Cardiac muscle cell (in vitro differentiated cells and primary cell): ENCODE measurements at regions not wholly inside any gene's neighbourhood (a gene's known extent, or its start where the extent isn't known, plus 50 kb on each side); places are given as distances from the start of the nearest gene placed in this dataset.

Experiments
- DNase-seq, 2 donors: peaks; one replicate each; pipeline versions ENCODE4 v3.0.0 to v3.0.0-alpha.2; 2010 to 2017; ENCODE audit warnings: low read depth in 1 of 2, low spot score in 1 of 2
- H3K27ac ChIP-seq: fragments of 200-600 bp; sonication (generic); 2 replicates; pipeline ENCODE4 v1.5.1; 2016
- H3K27me3 ChIP-seq: fragments of 200-600 bp; sonication (generic); 2 replicates; pipeline ENCODE4 v1.6.0; 2016; ENCODE audit warnings: control low read depth
- H3K36me3 ChIP-seq: fragments of 200-600 bp; sonication (generic); 2 replicates; pipeline ENCODE4 v1.5.1; 2016; ENCODE audit warnings: control low read depth
- H3K4me1 ChIP-seq: fragments of 200-600 bp; sonication (generic); 2 replicates; pipeline ENCODE4 v1.8.1; 2017; ENCODE audit warnings: low read depth, mild to moderate bottlenecking, mixed run types
- H3K4me3 ChIP-seq: fragments of 200-600 bp; sonication (generic); 2 replicates; pipeline ENCODE4 v1.5.1; 2016; ENCODE audit warnings: mild to moderate bottlenecking
- H3K9me3 ChIP-seq: fragments of 200-600 bp; sonication (generic); 2 replicates; pipeline ENCODE4 v1.5.1; 2017; ENCODE audit warnings: low read depth, mild to moderate bottlenecking, control low read depth
- CTCF ChIP-seq: IDR thresholded peaks from 2 replicates; pipeline ENCODE4 v1.5.1; 2012; ENCODE audit warnings: low read depth, mild to moderate bottlenecking, low read length

DNA sequence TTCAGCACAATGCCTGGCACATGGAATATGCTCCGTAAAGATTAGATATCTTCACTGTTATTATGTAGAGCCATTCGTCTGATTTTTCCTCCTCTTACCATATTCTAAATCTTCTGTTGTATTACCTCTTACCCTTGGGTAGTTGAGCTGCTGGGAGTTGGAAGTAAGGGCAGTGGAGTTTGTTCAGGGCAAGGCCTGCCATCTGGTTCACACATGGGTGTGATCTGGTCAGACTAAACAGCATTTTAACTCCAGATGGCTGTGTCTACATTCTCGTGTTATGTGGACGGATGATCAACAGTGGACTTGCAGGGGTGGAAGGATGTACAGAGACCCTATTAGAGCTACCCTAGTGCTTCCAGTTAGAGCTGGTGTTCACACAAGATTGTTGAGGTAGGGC is 164.9 kb downstream of the ZIC5 start:
- H3K36me3 ChIP-seq, result no peaks in the 10 kb centered on the region
- DNase-seq, result no peak
- no peaks in the 10 kb centered on the region for H3K4me1 ChIP-seq
- no peaks in the 10 kb centered on the region for H3K27me3 ChIP-seq
- no peaks in the 10 kb centered on the region for H3K9me3 ChIP-seq
- no peak overlapping the region for H3K4me3 ChIP-seq
- H3K27ac ChIP-seq, result no peak overlapping the region
- TF ChIP-seq CTCF, result no peak

GRCh38 chr13:99805361-99805760 is 166.2 kb downstream of the ZIC5 start:
- no peaks in the 10 kb centered on the region for H3K4me1 ChIP-seq
- no peak for DNase-seq
- no peaks in the 10 kb centered on the region for H3K27me3 ChIP-seq
- no peaks in the 10 kb centered on the region for H3K36me3 ChIP-seq
- H3K27ac ChIP-seq, result no peak overlapping the region
- no peak overlapping the region for H3K4me3 ChIP-seq
- no peak for TF ChIP-seq CTCF
- no peaks in the 10 kb centered on the region for H3K9me3 ChIP-seq

- DNase-seq, result no peak
- no peak overlapping the region for H3K27ac ChIP-seq
- no peaks in the 10 kb centered on the region for H3K4me1 ChIP-seq
- H3K4me3 ChIP-seq, result no peak overlapping the region
- no peaks in the 10 kb centered on the region for H3K36me3 ChIP-seq
- no peaks in the 10 kb centered on the region for H3K27me3 ChIP-seq
- no peak for TF ChIP-seq CTCF
- no peaks in the 10 kb centered on the region for H3K9me3 ChIP-seq
Observed at GRCh38 chr13:99803141-99803540, 168.4 kb downstream of the ZIC5 start.

- no peak for DNase-seq
- H3K4me3 ChIP-seq, result no peak overlapping the region
- no peaks in the 10 kb centered on the region for H3K27me3 ChIP-seq
- H3K27ac ChIP-seq, result no peak overlapping the region
- no peak for TF ChIP-seq CTCF
- no peaks in the 10 kb centered on the region for H3K4me1 ChIP-seq
- no peaks in the 10 kb centered on the region for H3K36me3 ChIP-seq
- H3K9me3 ChIP-seq, result no peaks in the 10 kb centered on the region
Observed at GRCh38 chr13:99802416-99802815, 169.2 kb downstream of the ZIC5 start.

DNA sequence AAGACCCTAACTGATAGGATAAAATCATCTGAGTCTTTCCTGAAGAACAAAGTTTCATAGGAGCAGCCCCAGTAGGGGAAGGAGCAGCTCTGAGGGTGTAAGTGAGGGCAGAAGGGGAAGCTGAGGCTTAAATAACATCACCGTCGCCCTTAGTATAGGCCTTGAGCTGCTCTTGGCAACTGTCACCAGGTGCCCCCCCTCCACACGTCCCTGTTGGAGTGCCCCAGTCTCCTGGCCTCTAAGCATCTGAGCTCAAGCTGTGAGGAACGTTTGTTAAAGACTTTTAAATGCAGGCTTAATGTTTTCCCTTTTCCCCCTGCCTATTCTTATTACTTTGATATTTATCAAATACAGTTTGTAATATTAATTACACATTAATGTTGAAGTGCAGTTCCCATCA is 170.6 kb downstream of the ZIC5 start:
- Histone ChIP-seq H3K9me3 (no peaks in the 10 kb centered on the region), H3K27me3 (no peaks in the 10 kb centered on the region), H3K4me3 (no peak overlapping the region), H3K27ac (no peak overlapping the region), H3K36me3 (no peaks in the 10 kb centered on the region), H3K4me1 (no peaks in the 10 kb centered on the region)
- TF ChIP-seq CTCF, result no peak
- DNase-seq, result no peak

DNA sequence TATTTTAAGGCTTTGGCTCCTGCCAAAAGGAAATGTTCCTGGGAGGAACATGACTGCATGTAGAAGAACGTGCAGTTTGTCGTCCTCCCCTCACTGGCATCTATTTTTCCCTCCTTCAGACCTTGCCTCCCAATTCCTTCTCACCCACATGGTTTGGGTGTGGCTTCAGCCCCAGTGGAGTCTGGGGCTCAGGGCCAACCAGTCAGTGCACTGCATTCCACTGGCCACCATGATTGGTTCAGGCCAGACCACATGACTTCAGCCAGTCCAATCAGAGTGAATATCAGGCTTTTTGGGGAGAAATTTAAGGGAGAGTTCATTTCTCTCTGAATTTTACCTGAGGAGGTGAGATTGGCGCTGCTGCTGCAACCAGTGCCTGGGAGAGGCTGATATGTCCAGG is 171.6 kb downstream of the ZIC5 start:
- H3K27me3 ChIP-seq, result no peaks in the 10 kb centered on the region
- H3K4me1 ChIP-seq, result no peaks in the 10 kb centered on the region
- H3K4me3 ChIP-seq, result no peak overlapping the region
- TF ChIP-seq CTCF, result no peak
- no peaks in the 10 kb centered on the region for H3K9me3 ChIP-seq
- no peak for DNase-seq
- no peak overlapping the region for H3K27ac ChIP-seq
- H3K36me3 ChIP-seq, result no peaks in the 10 kb centered on the region
